ENCODE measurements at regions not wholly inside any gene's neighbourhood (a gene's known extent, or its start where the extent isn't known, plus 50 kb on each side); places are given as distances from the start of the nearest gene placed in this dataset.
A peak's percentile ranks its signal among the peaks of the same experiment; 100 is the strongest.

GRCh38 chr1:82454431-82454830 lies 653.7 kb downstream of the ADGRL2 start:
- Histone ChIP-seq H3K27ac (ENCODE audit: low read depth, low read length) (no peak overlapping the region), H2AFZ (ENCODE audit: insufficient read depth, low read length, poor library complexity) (no peak overlapping the region), H3K4me2 (ENCODE audit: low read length) (no peak overlapping the region), H3K79me1 (ENCODE audit: low read length) (no peaks in the 10 kb centered on the region), H4K91ac (ENCODE audit: low read depth, low read length) (no peak overlapping the region), H3K4me3 (ENCODE audit: low read depth, low read length) (no peak overlapping the region), H3K9me3 (ENCODE audit: insufficient read depth, low read depth, low read length) (peaks cover 2% of the 10 kb centered on the region), H3K23ac (ENCODE audit: low read length) (no peak overlapping the region), H3K36me3 (ENCODE audit: control insufficient read depth in 1 of 2, insufficient read depth in 2 of 2, low read length in 2 of 2) (no peaks in the 10 kb centered on the region), H2BK120ac (ENCODE audit: insufficient read depth, low read length, poor library complexity) (no peak overlapping the region), H3K9ac (ENCODE audit: low read length) (no peak overlapping the region), H3K14ac (ENCODE audit: low read length) (no peak overlapping the region), H3K18ac (ENCODE audit: low read length) (no peak overlapping the region), H3K27me3 (ENCODE audit: insufficient read depth, low read length) (no peaks in the 10 kb centered on the region), H3K79me2 (ENCODE audit: control insufficient read depth, insufficient read depth, low read length, poor library complexity) (no peaks in the 10 kb centered on the region), H3K4me1 (ENCODE audit: control insufficient read depth in 1 of 2, insufficient read depth in 2 of 2, low read length in 2 of 2) (no peaks in the 10 kb centered on the region), H2BK12ac (ENCODE audit: low read length) (no peak overlapping the region), H3K4ac (ENCODE audit: low read depth, low read length) (no peak overlapping the region), H4K12ac (ENCODE audit: low read depth, low read length) (no peak overlapping the region), H2BK5ac (ENCODE audit: low read depth, low read length, poor library complexity) (no peak overlapping the region), H2AK5ac (ENCODE audit: low read length) (no peak overlapping the region), H4K8ac (ENCODE audit: low read depth, low read length) (no peak overlapping the region)
- no CpG with 5 or more reads among the region's 3 CpGs for WGBS (ENCODE audit: extremely low coverage, insufficient coverage, insufficient read length)
- DNase-seq: peak; percentile 76 to 84

- H3K9ac ChIP-seq (ENCODE audit: low read length): no peak overlapping the region
- no peak overlapping the region for H3K23ac ChIP-seq (ENCODE audit: low read length)
- no peak overlapping the region for H2BK12ac ChIP-seq (ENCODE audit: low read length)
- H3K9me3 ChIP-seq (ENCODE audit: insufficient read depth, low read depth, low read length): peaks cover 2% of the 10 kb centered on the region
- H3K4me1 ChIP-seq (ENCODE audit: control insufficient read depth in 1 of 2, insufficient read depth in 2 of 2, low read length in 2 of 2): no peaks in the 10 kb centered on the region
- H2BK5ac ChIP-seq (ENCODE audit: low read depth, low read length, poor library complexity): no peak overlapping the region
- H3K18ac ChIP-seq (ENCODE audit: low read length): no peak overlapping the region
- H3K4me3 ChIP-seq (ENCODE audit: low read depth, low read length): no peak overlapping the region
- H3K79me2 ChIP-seq (ENCODE audit: control insufficient read depth, insufficient read depth, low read length, poor library complexity): no peaks in the 10 kb centered on the region
- no peaks in the 10 kb centered on the region for H3K36me3 ChIP-seq (ENCODE audit: control insufficient read depth in 1 of 2, insufficient read depth in 2 of 2, low read length in 2 of 2)
- H2AK5ac ChIP-seq (ENCODE audit: low read length): no peak overlapping the region
- H3K79me1 ChIP-seq (ENCODE audit: low read length): no peaks in the 10 kb centered on the region
- no peak overlapping the region for H2AFZ ChIP-seq (ENCODE audit: insufficient read depth, low read length, poor library complexity)
- H4K8ac ChIP-seq (ENCODE audit: low read depth, low read length): no peak overlapping the region
- no peak overlapping the region for H3K14ac ChIP-seq (ENCODE audit: low read length)
- H3K4me2 ChIP-seq (ENCODE audit: low read length): no peak overlapping the region
- no peak overlapping the region for H2BK120ac ChIP-seq (ENCODE audit: insufficient read depth, low read length, poor library complexity)
- H3K27me3 ChIP-seq (ENCODE audit: insufficient read depth, low read length): no peaks in the 10 kb centered on the region
- H3K4ac ChIP-seq (ENCODE audit: low read depth, low read length): no peak overlapping the region
- WGBS (ENCODE audit: extremely low coverage, insufficient coverage, insufficient read length): no CpG with 5 or more reads among the region's 1 CpG
- H3K27ac ChIP-seq (ENCODE audit: low read depth, low read length): no peak overlapping the region
- peak; percentile 75 to 92 for DNase-seq
- H4K12ac ChIP-seq (ENCODE audit: low read depth, low read length): no peak overlapping the region
- no peak overlapping the region for H4K91ac ChIP-seq (ENCODE audit: low read depth, low read length)
Observed at GRCh38 chr1:82453511-82454185, 652.9 kb downstream of the ADGRL2 start.

- H3K36me3 ChIP-seq (ENCODE audit: control insufficient read depth in 1 of 2, insufficient read depth in 2 of 2, low read length in 2 of 2): no peaks in the 10 kb centered on the region
- DNase-seq: no peak
- no peak overlapping the region for H4K91ac ChIP-seq (ENCODE audit: low read depth, low read length)
- no peak overlapping the region for H4K12ac ChIP-seq (ENCODE audit: low read depth, low read length)
- H3K4ac ChIP-seq (ENCODE audit: low read depth, low read length): no peak overlapping the region
- H4K8ac ChIP-seq (ENCODE audit: low read depth, low read length): no peak overlapping the region
- no peaks in the 10 kb centered on the region for H3K79me1 ChIP-seq (ENCODE audit: low read length)
- H3K4me2 ChIP-seq (ENCODE audit: low read length): no peak overlapping the region
- no peaks in the 10 kb centered on the region for H3K4me1 ChIP-seq (ENCODE audit: control insufficient read depth in 1 of 2, insufficient read depth in 2 of 2, low read length in 2 of 2)
- H3K9ac ChIP-seq (ENCODE audit: low read length): no peak overlapping the region
- peaks cover 2% of the 10 kb centered on the region for H3K9me3 ChIP-seq (ENCODE audit: insufficient read depth, low read depth, low read length)
- H3K4me3 ChIP-seq (ENCODE audit: low read depth, low read length): no peak overlapping the region
- no peaks in the 10 kb centered on the region for H3K79me2 ChIP-seq (ENCODE audit: control insufficient read depth, insufficient read depth, low read length, poor library complexity)
- no peak overlapping the region for H3K27ac ChIP-seq (ENCODE audit: low read depth, low read length)
- no peak overlapping the region for H2AK5ac ChIP-seq (ENCODE audit: low read length)
- no peak overlapping the region for H2BK120ac ChIP-seq (ENCODE audit: insufficient read depth, low read length, poor library complexity)
- no peak overlapping the region for H2AFZ ChIP-seq (ENCODE audit: insufficient read depth, low read length, poor library complexity)
- H2BK12ac ChIP-seq (ENCODE audit: low read length): no peak overlapping the region
- no peak overlapping the region for H3K18ac ChIP-seq (ENCODE audit: low read length)
- H3K27me3 ChIP-seq (ENCODE audit: insufficient read depth, low read length): no peaks in the 10 kb centered on the region
- H3K14ac ChIP-seq (ENCODE audit: low read length): no peak overlapping the region
- H2BK5ac ChIP-seq (ENCODE audit: low read depth, low read length, poor library complexity): no peak overlapping the region
- no peak overlapping the region for H3K23ac ChIP-seq (ENCODE audit: low read length)
Observed at GRCh38 chr1:82452096-82452495, 651.4 kb downstream of the ADGRL2 start.

DNA sequence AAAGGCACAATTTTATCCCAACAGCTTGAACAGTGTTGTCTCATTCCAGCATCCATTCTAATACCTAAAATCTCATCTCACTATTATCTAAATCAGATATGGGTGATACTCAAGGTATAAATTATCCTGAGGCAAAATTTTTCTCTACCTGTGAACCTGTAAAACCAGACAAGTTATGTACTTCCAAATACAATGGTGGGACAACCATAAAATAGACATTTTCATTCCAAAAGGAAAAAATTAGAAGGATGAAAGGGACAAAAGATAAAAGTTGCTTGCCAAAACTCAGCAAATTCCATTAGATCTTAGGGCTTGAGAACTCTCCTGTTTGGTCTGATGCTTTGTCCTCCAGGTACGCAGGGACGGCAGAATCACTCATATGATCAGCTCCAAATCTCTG lies 650.5 kb downstream of the ADGRL2 start:
- H2AFZ ChIP-seq (ENCODE audit: insufficient read depth, low read length, poor library complexity): no peak overlapping the region
- H2BK120ac ChIP-seq (ENCODE audit: insufficient read depth, low read length, poor library complexity): no peak overlapping the region
- peak; percentile 37 to 93 for DNase-seq
- no peak overlapping the region for H2BK12ac ChIP-seq (ENCODE audit: low read length)
- H3K36me3 ChIP-seq (ENCODE audit: control insufficient read depth in 1 of 2, insufficient read depth in 2 of 2, low read length in 2 of 2): no peaks in the 10 kb centered on the region
- H3K4ac ChIP-seq (ENCODE audit: low read depth, low read length): no peak overlapping the region
- H3K4me3 ChIP-seq (ENCODE audit: low read depth, low read length): no peak overlapping the region
- H3K27ac ChIP-seq (ENCODE audit: low read depth, low read length): no peak overlapping the region
- H3K9ac ChIP-seq (ENCODE audit: low read length): no peak overlapping the region
- H2BK5ac ChIP-seq (ENCODE audit: low read depth, low read length, poor library complexity): no peak overlapping the region
- no peaks in the 10 kb centered on the region for H3K79me2 ChIP-seq (ENCODE audit: control insufficient read depth, insufficient read depth, low read length, poor library complexity)
- no peak overlapping the region for H3K14ac ChIP-seq (ENCODE audit: low read length)
- H4K8ac ChIP-seq (ENCODE audit: low read depth, low read length): no peak overlapping the region
- H3K23ac ChIP-seq (ENCODE audit: low read length): no peak overlapping the region
- H4K12ac ChIP-seq (ENCODE audit: low read depth, low read length): no peak overlapping the region
- no peaks in the 10 kb centered on the region for H3K27me3 ChIP-seq (ENCODE audit: insufficient read depth, low read length)
- H3K4me2 ChIP-seq (ENCODE audit: low read length): no peak overlapping the region
- H3K4me1 ChIP-seq (ENCODE audit: control insufficient read depth in 1 of 2, insufficient read depth in 2 of 2, low read length in 2 of 2): no peaks in the 10 kb centered on the region
- no peaks in the 10 kb centered on the region for H3K79me1 ChIP-seq (ENCODE audit: low read length)
- no peak overlapping the region for H4K91ac ChIP-seq (ENCODE audit: low read depth, low read length)
- H3K18ac ChIP-seq (ENCODE audit: low read length): no peak overlapping the region
- H3K9me3 ChIP-seq (ENCODE audit: insufficient read depth, low read depth, low read length): peaks cover 2% of the 10 kb centered on the region
- no peak overlapping the region for H2AK5ac ChIP-seq (ENCODE audit: low read length)
- no CpG with 5 or more reads among the region's 2 CpGs for WGBS (ENCODE audit: extremely low coverage, insufficient coverage, insufficient read length)
